ENCODE measurements at regions not wholly inside any gene's neighbourhood (a gene's known extent, or its start where the extent isn't known, plus 50 kb on each side); places are given as distances from the start of the nearest gene placed in this dataset.
"Not testable (repeated sequence)": the region's sequence is repeated elsewhere in the genome, so short reads cannot be mapped to it uniquely, and the experiment has no call there.

DNA sequence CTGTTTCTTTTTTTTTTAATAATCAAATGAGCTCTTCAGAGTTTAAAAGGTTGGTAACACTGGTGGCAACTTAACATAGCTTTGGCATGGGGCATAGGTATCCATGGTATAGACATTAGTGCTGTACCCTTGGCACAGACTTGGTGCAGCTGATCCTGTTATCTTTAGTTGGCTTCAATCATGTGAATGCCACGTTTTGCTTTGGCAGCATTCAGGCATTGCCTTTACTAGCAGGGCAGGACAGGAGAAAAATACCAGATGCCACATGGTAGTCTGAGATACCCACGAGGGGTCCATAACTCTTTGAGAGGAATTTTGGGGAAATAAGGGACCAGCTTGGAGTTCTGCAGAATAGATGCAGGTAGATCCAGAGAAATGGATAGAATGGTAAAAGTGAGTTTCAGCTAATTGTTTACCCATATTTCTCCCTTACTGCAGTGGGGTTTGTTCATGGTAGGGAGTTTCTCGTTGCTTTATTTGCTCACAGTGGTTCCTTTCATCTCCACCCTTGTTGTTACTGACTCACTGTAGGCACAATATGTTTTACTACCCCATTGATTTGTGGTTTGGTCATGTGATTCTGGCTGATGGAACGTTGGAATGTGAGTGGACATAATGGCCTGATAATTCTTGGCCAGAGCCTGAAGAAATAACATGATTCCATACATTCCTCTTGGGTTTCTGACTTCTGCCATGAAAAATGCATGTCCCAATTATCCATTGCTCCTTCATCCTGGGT, 342.7 kb downstream of the GLUD2 start:
- TF ChIP-seq, protein P1, sequence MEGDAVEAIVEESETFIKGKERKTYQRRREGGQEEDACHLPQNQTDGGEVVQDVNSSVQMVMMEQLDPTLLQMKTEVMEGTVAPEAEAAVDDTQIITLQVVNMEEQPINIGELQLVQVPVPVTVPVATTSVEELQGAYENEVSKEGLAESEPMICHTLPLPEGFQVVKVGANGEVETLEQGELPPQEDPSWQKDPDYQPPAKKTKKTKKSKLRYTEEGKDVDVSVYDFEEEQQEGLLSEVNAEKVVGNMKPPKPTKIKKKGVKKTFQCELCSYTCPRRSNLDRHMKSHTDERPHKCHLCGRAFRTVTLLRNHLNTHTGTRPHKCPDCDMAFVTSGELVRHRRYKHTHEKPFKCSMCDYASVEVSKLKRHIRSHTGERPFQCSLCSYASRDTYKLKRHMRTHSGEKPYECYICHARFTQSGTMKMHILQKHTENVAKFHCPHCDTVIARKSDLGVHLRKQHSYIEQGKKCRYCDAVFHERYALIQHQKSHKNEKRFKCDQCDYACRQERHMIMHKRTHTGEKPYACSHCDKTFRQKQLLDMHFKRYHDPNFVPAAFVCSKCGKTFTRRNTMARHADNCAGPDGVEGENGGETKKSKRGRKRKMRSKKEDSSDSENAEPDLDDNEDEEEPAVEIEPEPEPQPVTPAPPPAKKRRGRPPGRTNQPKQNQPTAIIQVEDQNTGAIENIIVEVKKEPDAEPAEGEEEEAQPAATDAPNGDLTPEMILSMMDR (IDR thresholded peaks at IDR 0.05; ENCODE audit: low read depth, low read length): no peak
- no peaks in the 10 kb centered on the region for H3K36me3 ChIP-seq
- H3K27me3 ChIP-seq: no peaks in the 10 kb centered on the region
- H3K4me1 ChIP-seq (ENCODE audit: low read depth): no peaks in the 10 kb centered on the region
- DNase-seq (ENCODE audit: low read depth in 1 of 2, low spot score in 1 of 2): no peak
- no peaks in the 10 kb centered on the region for H3K9me3 ChIP-seq (ENCODE audit: low read depth)
- H3K4me3 ChIP-seq: no peak overlapping the region
- no peak overlapping the region for H3K27ac ChIP-seq

DNA sequence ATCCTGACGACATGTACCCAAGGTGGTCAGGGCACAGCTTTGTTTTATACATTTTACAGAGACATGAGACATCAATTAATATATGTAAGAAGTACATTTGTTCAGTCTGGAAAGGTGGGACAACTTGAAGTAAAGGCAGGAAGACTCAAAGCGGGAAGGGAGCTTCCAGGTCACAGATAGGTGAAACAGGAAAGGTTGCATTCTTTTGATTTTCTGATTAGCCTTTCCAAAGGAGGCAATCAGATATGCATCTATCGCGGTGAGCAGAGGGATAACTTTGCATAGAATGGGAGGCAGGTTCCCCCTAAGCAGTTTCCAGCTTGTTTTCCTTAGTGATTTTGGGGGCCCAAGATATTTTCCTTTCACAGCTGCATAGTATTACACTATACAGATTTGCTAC, 358.4 kb downstream of the GLUD2 start:
- no peaks in the 10 kb centered on the region for H3K27me3 ChIP-seq
- H3K4me3 ChIP-seq: no peak overlapping the region
- H3K4me1 ChIP-seq (ENCODE audit: low read depth): no peaks in the 10 kb centered on the region
- H3K27ac ChIP-seq: no peak overlapping the region
- no peaks in the 10 kb centered on the region for H3K36me3 ChIP-seq
- H3K9me3 ChIP-seq (ENCODE audit: low read depth): no peaks in the 10 kb centered on the region
- DNase-seq (ENCODE audit: low read depth in 1 of 2, low spot score in 1 of 2): no peak
- TF ChIP-seq, protein P1 (IDR thresholded peaks at IDR 0.05; ENCODE audit: low read depth, low read length): no peak

DNA sequence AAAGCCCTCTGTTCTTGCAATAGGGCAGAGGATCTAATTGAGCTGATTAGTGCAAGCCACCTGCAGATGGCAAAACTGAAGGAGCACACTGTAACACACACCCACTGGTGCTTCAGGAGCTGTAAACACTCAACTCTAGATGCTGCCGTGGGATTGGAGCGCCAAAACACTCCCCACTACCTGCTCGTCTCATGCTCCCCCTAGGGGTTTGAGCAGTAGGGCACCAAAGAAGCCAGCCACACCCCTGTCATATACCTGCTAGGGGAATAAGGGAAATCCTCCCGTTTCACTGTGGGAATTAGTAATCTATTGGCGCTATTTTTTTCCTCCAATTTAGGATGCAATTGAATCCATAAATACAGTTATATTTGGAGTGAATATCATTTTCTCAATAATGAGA, 360.2 kb downstream of the GLUD2 start:
- no peaks in the 10 kb centered on the region for H3K36me3 ChIP-seq
- no peaks in the 10 kb centered on the region for H3K9me3 ChIP-seq (ENCODE audit: low read depth)
- no peaks in the 10 kb centered on the region for H3K4me1 ChIP-seq (ENCODE audit: low read depth)
- no peak overlapping the region for H3K27ac ChIP-seq
- H3K4me3 ChIP-seq: no peak overlapping the region
- no peak for DNase-seq (ENCODE audit: low read depth in 1 of 2, low spot score in 1 of 2)
- no peaks in the 10 kb centered on the region for H3K27me3 ChIP-seq
- TF ChIP-seq, protein P1 (IDR thresholded peaks at IDR 0.05; ENCODE audit: low read depth, low read length): no peak

DNA sequence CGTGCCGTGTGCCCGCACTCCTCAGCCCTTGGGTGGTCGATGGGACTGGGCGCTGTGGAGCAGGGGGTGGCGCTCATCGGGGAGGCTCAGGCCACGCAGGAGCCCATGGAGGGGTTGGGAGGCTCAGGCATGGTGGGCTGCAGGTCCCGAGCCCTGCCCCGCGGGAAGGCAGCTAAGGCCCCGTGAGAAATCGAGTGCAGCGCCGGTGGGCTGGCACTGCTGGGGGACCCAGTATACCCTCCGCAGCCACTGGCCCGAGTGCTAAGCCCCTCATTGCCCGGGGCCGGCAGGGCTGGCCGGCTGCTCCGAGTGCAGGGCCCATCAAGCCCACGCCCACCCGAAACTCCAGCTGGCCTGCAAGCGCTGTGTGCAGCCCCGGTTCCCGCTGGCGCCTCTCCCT, 384.1 kb downstream of the GLUD2 start:
- H3K4me1 ChIP-seq (ENCODE audit: low read depth); DNase-seq (ENCODE audit: low read depth in 1 of 2, low spot score in 1 of 2); H3K9me3 ChIP-seq (ENCODE audit: low read depth); H3K4me3 ChIP-seq; H3K27me3 ChIP-seq; H3K36me3 ChIP-seq; H3K27ac ChIP-seq: not testable (repeated sequence)

DNA sequence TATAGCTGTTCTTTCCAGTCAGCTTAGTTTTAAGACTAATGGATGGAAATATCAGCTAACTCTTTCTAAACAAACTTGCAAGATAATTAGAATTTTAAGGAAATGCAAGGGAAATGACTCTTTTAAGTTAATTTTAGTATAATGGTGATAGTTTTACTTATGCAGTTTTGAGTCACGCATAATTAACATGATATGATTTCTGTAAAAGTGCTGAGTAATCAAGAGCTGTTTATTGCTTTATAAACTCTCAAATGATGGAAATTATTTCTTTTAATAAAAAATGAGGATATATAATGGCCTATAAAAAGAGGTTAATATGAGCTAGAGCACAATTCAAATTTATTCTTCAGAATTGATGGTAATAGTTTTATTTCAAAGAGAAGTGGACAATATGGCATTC, 385.9 kb downstream of the GLUD2 start:
- Histone ChIP-seq H3K4me3 (no peak overlapping the region), H3K27ac (no peak overlapping the region), H3K36me3 (no peaks in the 10 kb centered on the region), H3K4me1 (ENCODE audit: low read depth) (no peaks in the 10 kb centered on the region), H3K27me3 (no peaks in the 10 kb centered on the region), H3K9me3 (ENCODE audit: low read depth) (no peaks in the 10 kb centered on the region)
- TF ChIP-seq, protein P1 (IDR thresholded peaks at IDR 0.05; ENCODE audit: low read depth, low read length): no peak
- no peak for DNase-seq (ENCODE audit: low read depth in 1 of 2, low spot score in 1 of 2)

DNA sequence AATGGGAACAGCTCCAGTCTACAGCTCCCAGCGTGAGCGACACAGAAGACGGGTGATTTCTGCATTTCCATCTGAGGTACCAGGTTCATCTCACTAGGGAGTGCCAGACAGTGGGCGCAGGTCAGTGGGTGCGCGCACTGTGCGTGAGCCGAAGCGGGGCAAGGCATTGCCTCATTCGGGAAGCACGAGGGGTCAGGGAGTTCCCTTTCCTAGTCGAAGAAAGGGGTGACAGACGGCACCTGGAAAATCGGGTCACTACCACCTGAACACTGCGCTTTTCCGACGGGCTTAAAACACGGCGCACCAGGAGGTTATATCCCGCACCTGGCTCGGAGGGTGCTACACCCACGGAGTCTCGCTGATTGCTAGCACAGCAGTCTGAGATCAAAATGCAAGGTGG, 390.3 kb downstream of the GLUD2 start:
- DNase-seq (ENCODE audit: low read depth in 1 of 2, low spot score in 1 of 2); H3K36me3 ChIP-seq; H3K27me3 ChIP-seq; H3K4me3 ChIP-seq; H3K4me1 ChIP-seq (ENCODE audit: low read depth); H3K27ac ChIP-seq; H3K9me3 ChIP-seq (ENCODE audit: low read depth): not testable (repeated sequence)

Measured in cardiac muscle cell (in vitro differentiated cells and primary cell).